Stimulated activated CD4-positive, alpha-beta T cell treated with anti-CD3 and anti-CD28 coated beads, Interleukin-12 subunit alpha, Interleukin-12 subunit beta, amount 100 ng/mL, for 48 hours (primary cell): ENCODE measurements at regions not wholly inside any gene's neighbourhood (a gene's known extent, or its start where the extent isn't known, plus 50 kb on each side); places are given as distances from the start of the nearest gene placed in this dataset.

Experiments used
- DNase-seq, 3 donors: peaks; one replicate each; pipeline ENCODE4 v3.0.0-alpha.2; 2020; ENCODE audit warnings: low read depth in 2 of 3, low spot score in 1 of 3

- DNase-seq, result no peak
These were observed 884.8 kb upstream of the SLIT2 start for GRCh38 chr4:19366916-19367315.

GRCh38 chr4:19358015-19358414 is 893.7 kb upstream of the SLIT2 start:
- no peak for DNase-seq

- no peak for DNase-seq
These were observed 902.3 kb upstream of the SLIT2 start for GRCh38 chr4:19349416-19349815.

GRCh38 chr4:19348746-19349145 is 903.0 kb upstream of the SLIT2 start:
- DNase-seq, result no peak

GRCh38 chr4:19346636-19347035 is 905.1 kb upstream of the SLIT2 start:
- DNase-seq, result no peak

- DNase-seq, result no peak
These were observed 922.1 kb upstream of the SLIT2 start for GRCh38 chr4:19329631-19330030.

GRCh38 chr4:19329077-19329476 is 922.6 kb upstream of the SLIT2 start:
- DNase-seq, result no peak

GRCh38 chr4:19327364-19327763 is 924.3 kb upstream of the SLIT2 start:
- DNase-seq, result no peak

GRCh38 chr4:19324184-19324583 is 927.5 kb upstream of the SLIT2 start:
- DNase-seq, result no peak

GRCh38 chr4:19319607-19320006 is 932.1 kb upstream of the SLIT2 start:
- no peak for DNase-seq

- no peak for DNase-seq
These were observed 934.3 kb upstream of the SLIT2 start for GRCh38 chr4:19317377-19317776.

GRCh38 chr4:19314116-19314515 is 937.6 kb upstream of the SLIT2 start:
- DNase-seq, result no peak

GRCh38 chr4:19309378-19309777 is 942.3 kb upstream of the SLIT2 start:
- no peak for DNase-seq

- no peak for DNase-seq
These were observed 947.7 kb upstream of the SLIT2 start for GRCh38 chr4:19304028-19304427.

- no peak for DNase-seq
These were observed 950.2 kb upstream of the SLIT2 start for GRCh38 chr4:19301527-19301926.

GRCh38 chr4:19300213-19300612 is 951.5 kb upstream of the SLIT2 start:
- DNase-seq, result no peak

- no peak for DNase-seq
These were observed 952.7 kb upstream of the SLIT2 start for GRCh38 chr4:19298998-19299397.

GRCh38 chr4:19293781-19294180 is 957.9 kb upstream of the SLIT2 start:
- DNase-seq, result no peak

- DNase-seq, result no peak
These were observed 958.6 kb upstream of the SLIT2 start for GRCh38 chr4:19293080-19293479.

GRCh38 chr4:19286924-19287323 is 964.8 kb upstream of the SLIT2 start:
- DNase-seq, result no peak

GRCh38 chr4:19285146-19285545 is 966.6 kb upstream of the SLIT2 start:
- no peak for DNase-seq

GRCh38 chr4:19278665-19279064 is 973.0 kb upstream of the SLIT2 start:
- DNase-seq, result no peak

- DNase-seq, result no peak
These were observed 985.1 kb upstream of the SLIT2 start for GRCh38 chr4:19266566-19266965.

- DNase-seq, result no peak
These were observed 989.2 kb upstream of the SLIT2 start for GRCh38 chr4:19262467-19262866.
